OCI-LY1 (cell line): ENCODE measurements at regions not wholly inside any gene's neighbourhood (a gene's known extent, or its start where the extent isn't known, plus 50 kb on each side); places are given as distances from the start of the nearest gene placed in this dataset.

Source experiments
- H2AFZ ChIP-seq: fragments of 200-600 bp; sonication (generic), shearing (Covaris generic); 2 replicates; pipeline ENCODE4 v1.6.0; 2014; ENCODE audit warnings: antibody characterized with exemption, mild to moderate bottlenecking, low read length
- H3F3A ChIP-seq: fragments of 200-600 bp; sonication (generic), shearing (Covaris generic); 2 replicates; pipeline ENCODE4 v1.6.0; 2014; ENCODE audit warnings: mild to moderate bottlenecking, antibody characterized with exemption, low read length, moderate library complexity; ENCODE audit not compliant: insufficient read depth
- H3K27ac ChIP-seq: fragments of 200-600 bp; sonication (generic); 2 replicates; pipeline ENCODE4 v1.5.1; 2014; ENCODE audit warnings: low read length, mixed run types, mild to moderate bottlenecking, low read depth; ENCODE audit not compliant: poor library complexity, severe bottlenecking
- H3K27me3 ChIP-seq: fragments of 200-600 bp; sonication (generic); 2 replicates; pipeline ENCODE4 v1.6.0; 2014; ENCODE audit warnings: antibody characterized with exemption, mild to moderate bottlenecking, low read length, moderate library complexity; ENCODE audit not compliant: insufficient read depth
- H3K36me3 ChIP-seq: fragments of 200-600 bp; sonication (generic); 2 replicates; pipeline ENCODE4 v1.6.1; 2014; ENCODE audit warnings: mild to moderate bottlenecking, antibody characterized with exemption, low read length, moderate library complexity, mixed read lengths; ENCODE audit not compliant: insufficient read depth
- H3K4me1 ChIP-seq: fragments of 200-600 bp; sonication (generic); 2 replicates; pipeline ENCODE4 v1.5.1; 2014; ENCODE audit warnings: mild to moderate bottlenecking, low read length, moderate library complexity; ENCODE audit not compliant: insufficient read depth, severe bottlenecking
- H3K4me2 ChIP-seq: fragments of 200-600 bp; sonication (generic), shearing (Covaris generic); 2 replicates; pipeline ENCODE4 v1.6.1; 2014; ENCODE audit warnings: low read length
- H3K4me3 ChIP-seq: fragments of 200-600 bp; sonication (generic); 2 replicates; pipeline ENCODE4 v1.5.1; 2014; ENCODE audit warnings: low read length, low read depth, mild to moderate bottlenecking, mixed read lengths; ENCODE audit not compliant: poor library complexity, severe bottlenecking
- H3K79me2 ChIP-seq: fragments of 200-600 bp; shearing (Covaris generic); 2 replicates; pipeline ENCODE4 v1.6.1; 2016; ENCODE audit warnings: mixed run types, low read length, mixed read lengths; ENCODE audit not compliant: insufficient read depth
- H3K9ac ChIP-seq: fragments of 200-600 bp; sonication (generic), shearing (Covaris generic); 2 replicates; pipeline ENCODE4 v1.6.1; 2014; ENCODE audit warnings: mild to moderate bottlenecking, low read length, mixed read lengths
- H3K9me2 ChIP-seq: fragments of 200-600 bp; sonication (generic), shearing (Covaris generic); 2 replicates; pipeline ENCODE4 v1.6.1; 2014; ENCODE audit warnings: low read depth, mild to moderate bottlenecking, low read length, mixed read lengths
- H3K9me3 ChIP-seq: fragments of 200-600 bp; shearing (Covaris generic); 2 replicates; pipeline ENCODE4 v1.6.1; 2014; ENCODE audit warnings: low read length, mixed read lengths
- H4K20me1 ChIP-seq: fragments of 200-600 bp; sonication (generic), shearing (Covaris generic); 2 replicates; pipeline ENCODE4 v1.6.0; 2016; ENCODE audit warnings: mild to moderate bottlenecking, low read length; ENCODE audit not compliant: insufficient read depth
- CTCF ChIP-seq: fragments of 200-600 bp; sonication (generic), shearing (Covaris generic); IDR thresholded peaks from 2 replicates; pipeline ENCODE4 v1.5.1; 2017; ENCODE audit warnings: mild to moderate bottlenecking, antibody characterized with exemption, low read length, moderate library complexity, mixed read lengths
- EZH2 ChIP-seq: fragments of 200-600 bp; sonication (generic), shearing (Covaris generic); IDR thresholded peaks from 2 replicates; pipeline ENCODE4 v1.8.0; 2017; ENCODE audit warnings: borderline replicate concordance, mixed run types, mild to moderate bottlenecking, antibody characterized with exemption, low read length, moderate library complexity, mixed read lengths

- no peaks in the 10 kb centered on the region for H3K9me3 ChIP-seq
- H4K20me1 ChIP-seq: no peaks in the 10 kb centered on the region
- no peaks in the 10 kb centered on the region for H3K27me3 ChIP-seq
- no peaks in the 10 kb centered on the region for H3K9me2 ChIP-seq
- no peaks in the 10 kb centered on the region for H3F3A ChIP-seq
- H3K4me1 ChIP-seq: no peaks in the 10 kb centered on the region
- H3K27ac ChIP-seq: no peak overlapping the region
- no peak overlapping the region for H3K9ac ChIP-seq
- H3K36me3 ChIP-seq: no peaks in the 10 kb centered on the region
- no peak overlapping the region for H2AFZ ChIP-seq
- no peaks in the 10 kb centered on the region for H3K79me2 ChIP-seq
- no peak overlapping the region for H3K4me3 ChIP-seq
- TF ChIP-seq EZH2 (no peak), CTCF (no peak)
- H3K4me2 ChIP-seq: no peak overlapping the region
Observed at GRCh38 chr2:147636886-147637285, 207.9 kb upstream of the ACVR2A start.

GRCh38 chr2:147636238-147636882 is 208.5 kb upstream of the ACVR2A start:
- H3K9me2 ChIP-seq: no peaks in the 10 kb centered on the region
- no peak overlapping the region for H3K4me2 ChIP-seq

GRCh38 chr2:147634826-147635225 is 210.0 kb upstream of the ACVR2A start:
- Histone ChIP-seq H3K36me3 (no peaks in the 10 kb centered on the region), H3K9me2 (no peaks in the 10 kb centered on the region), H3K9ac (no peak overlapping the region), H3K4me1 (no peaks in the 10 kb centered on the region), H4K20me1 (no peaks in the 10 kb centered on the region), H2AFZ (no peak overlapping the region), H3K4me3 (no peak overlapping the region), H3K9me3 (no peaks in the 10 kb centered on the region), H3K4me2 (no peak overlapping the region), H3K79me2 (no peaks in the 10 kb centered on the region), H3F3A (no peaks in the 10 kb centered on the region), H3K27ac (no peak overlapping the region), H3K27me3 (no peaks in the 10 kb centered on the region)
- TF ChIP-seq CTCF (no peak), EZH2 (no peak)

More at GRCh38 chr2:147636238-147636882, 208.5 kb upstream of the ACVR2A start:
- no peaks in the 10 kb centered on the region for H3K4me1 ChIP-seq
- H3K27me3 ChIP-seq: no peaks in the 10 kb centered on the region
- no peak for TF ChIP-seq CTCF
- no peaks in the 10 kb centered on the region for H3K36me3 ChIP-seq
- no peaks in the 10 kb centered on the region for H3F3A ChIP-seq
- H3K27ac ChIP-seq: no peak overlapping the region
- H3K9ac ChIP-seq: no peak overlapping the region
- no peak overlapping the region for H2AFZ ChIP-seq
- H3K79me2 ChIP-seq: no peaks in the 10 kb centered on the region
- no peaks in the 10 kb centered on the region for H3K9me3 ChIP-seq
- no peak overlapping the region for H3K4me3 ChIP-seq
- H4K20me1 ChIP-seq: no peaks in the 10 kb centered on the region
